ENCODE measurements at regions not wholly inside any gene's neighbourhood (a gene's known extent, or its start where the extent isn't known, plus 50 kb on each side); places are given as distances from the start of the nearest gene placed in this dataset.

- no peak for TF ChIP-seq CTCF (IDR thresholded peaks at IDR 0.05)
- H3K4me3 ChIP-seq = no peak overlapping the region
- intact Hi-C loops (cut with DNase I) = no loop called here
- H3K36me3 ChIP-seq = no peaks in the 10 kb centered on the region
- ATAC-seq = no peak
- H3K27ac ChIP-seq = no peak overlapping the region
- no peaks in the 10 kb centered on the region for H3K9me3 ChIP-seq
- H3K27me3 ChIP-seq (ENCODE audit: low read depth) = no peaks in the 10 kb centered on the region
- no peaks in the 10 kb centered on the region for H3K4me1 ChIP-seq
- DNase-seq = no peak
These were observed 61.8 kb upstream of the DAB1 start for GRCh38 chr1:57485643-57486042.

GRCh38 chr1:57483954-57484353 is 60.1 kb upstream of the DAB1 start:
- Histone ChIP-seq H3K36me3 (no peaks in the 10 kb centered on the region), H3K9me3 (no peaks in the 10 kb centered on the region), H3K27ac (no peak overlapping the region), H3K27me3 (ENCODE audit: low read depth) (no peaks in the 10 kb centered on the region), H3K4me3 (no peak overlapping the region), H3K4me1 (no peaks in the 10 kb centered on the region)
- ATAC-seq (no peak), DNase-seq (no peak)
- TF ChIP-seq CTCF (IDR thresholded peaks at IDR 0.05) = no peak
- intact Hi-C loops (cut with DNase I) = no loop called here

GRCh38 chr1:57479471-57479870 is 55.6 kb upstream of the DAB1 start:
- DNase-seq = no peak
- ATAC-seq = no peak
- intact Hi-C loops (cut with DNase I) = no loop called here
- no peak overlapping the region for H3K27ac ChIP-seq
- TF ChIP-seq CTCF (IDR thresholded peaks at IDR 0.05) = no peak
- H3K9me3 ChIP-seq = no peaks in the 10 kb centered on the region
- H3K27me3 ChIP-seq (ENCODE audit: low read depth) = no peaks in the 10 kb centered on the region
- no peak overlapping the region for H3K4me3 ChIP-seq
- no peaks in the 10 kb centered on the region for H3K4me1 ChIP-seq
- H3K36me3 ChIP-seq = no peaks in the 10 kb centered on the region

GRCh38 chr1:57475366-57475765 is 51.5 kb upstream of the DAB1 start:
- no peak for TF ChIP-seq CTCF (IDR thresholded peaks at IDR 0.05)
- intact Hi-C loops (cut with DNase I) = no loop called here

GRCh38 chr1:57474137-57474750 is 50.4 kb upstream of the DAB1 start:
- Histone ChIP-seq H3K9me3 (no peaks in the 10 kb centered on the region), H3K36me3 (no peaks in the 10 kb centered on the region), H3K4me1 (no peaks in the 10 kb centered on the region), H3K4me3 (no peak overlapping the region), H3K27me3 (ENCODE audit: low read depth) (no peaks in the 10 kb centered on the region), H3K27ac (no peak overlapping the region)
- DNase-seq (no peak), ATAC-seq (no peak)
- intact Hi-C loops (cut with DNase I) = no loop called here
- TF ChIP-seq CTCF (IDR thresholded peaks at IDR 0.05) = no peak

More at GRCh38 chr1:57475366-57475765, 51.5 kb upstream of the DAB1 start:
- no peak for DNase-seq
- no peaks in the 10 kb centered on the region for H3K36me3 ChIP-seq
- no peak overlapping the region for H3K4me3 ChIP-seq
- H3K9me3 ChIP-seq = no peaks in the 10 kb centered on the region
- ATAC-seq = no peak
- H3K27ac ChIP-seq = no peak overlapping the region
- H3K4me1 ChIP-seq = no peaks in the 10 kb centered on the region
- no peaks in the 10 kb centered on the region for H3K27me3 ChIP-seq (ENCODE audit: low read depth)
